HG03139 (cell line): ENCODE measurements at regions not wholly inside any gene's neighbourhood (a gene's known extent, or its start where the extent isn't known, plus 50 kb on each side); places are given as distances from the start of the nearest gene placed in this dataset.

Experiments used
- ATAC-seq: cut with Tn5 transposase; IDR thresholded peaks from one replicate; pipeline ENCODE4 v1.9.1; 2021; ENCODE audit not compliant: unreplicated experiment

- no peak for ATAC-seq
These were observed 114.0 kb downstream of the NSG2 start for GRCh38 chr5:174159327-174160114.

DNA sequence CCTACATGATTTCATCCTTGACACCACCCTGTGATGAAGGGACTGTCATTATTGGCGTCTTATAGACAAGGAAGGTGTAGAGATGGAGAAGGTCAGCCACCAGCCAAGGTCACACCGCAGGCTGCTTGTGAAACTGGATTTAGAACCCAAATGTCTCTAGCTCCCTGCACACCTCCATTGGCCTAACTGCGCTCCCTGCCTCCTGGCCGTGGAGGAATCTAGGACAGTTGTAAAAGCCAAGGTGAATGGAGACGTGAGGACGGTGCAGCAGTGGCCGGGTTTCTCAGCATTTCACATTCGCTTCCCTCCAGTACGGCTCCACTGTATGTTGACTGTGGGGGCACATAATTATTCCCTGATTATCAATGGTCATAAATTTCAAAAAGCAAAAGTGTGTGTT lies 119.9 kb downstream of the NSG2 start:
- no peak for ATAC-seq

GRCh38 chr5:174166231-174167079 lies 120.9 kb downstream of the NSG2 start:
- no peak for ATAC-seq

GRCh38 chr5:174167080-174167910 lies 121.8 kb downstream of the NSG2 start:
- ATAC-seq = no peak

DNA sequence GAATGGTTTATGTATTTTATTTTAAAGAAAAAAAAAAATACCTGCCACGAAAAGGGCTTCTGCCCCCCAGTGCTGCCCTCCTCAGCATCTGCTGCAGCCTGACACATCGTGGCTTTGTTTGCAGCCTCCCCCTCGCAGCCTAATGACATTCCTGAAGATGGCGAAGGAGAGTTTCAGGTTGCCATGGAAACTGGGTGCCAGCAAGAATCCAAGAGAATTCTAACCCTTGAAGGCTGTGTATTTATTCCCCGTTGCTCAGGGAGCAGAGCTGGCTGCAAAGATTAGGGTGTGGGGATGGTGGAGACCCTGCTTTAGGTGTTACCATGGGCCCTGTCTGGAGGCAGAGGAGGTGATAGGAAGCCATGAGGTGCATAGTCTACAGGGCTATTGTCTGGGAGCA lies 126.6 kb downstream of the NSG2 start:
- ATAC-seq = no peak

- ATAC-seq = no peak
These were observed 127.1 kb downstream of the NSG2 start for GRCh38 chr5:174172566-174172965.

DNA sequence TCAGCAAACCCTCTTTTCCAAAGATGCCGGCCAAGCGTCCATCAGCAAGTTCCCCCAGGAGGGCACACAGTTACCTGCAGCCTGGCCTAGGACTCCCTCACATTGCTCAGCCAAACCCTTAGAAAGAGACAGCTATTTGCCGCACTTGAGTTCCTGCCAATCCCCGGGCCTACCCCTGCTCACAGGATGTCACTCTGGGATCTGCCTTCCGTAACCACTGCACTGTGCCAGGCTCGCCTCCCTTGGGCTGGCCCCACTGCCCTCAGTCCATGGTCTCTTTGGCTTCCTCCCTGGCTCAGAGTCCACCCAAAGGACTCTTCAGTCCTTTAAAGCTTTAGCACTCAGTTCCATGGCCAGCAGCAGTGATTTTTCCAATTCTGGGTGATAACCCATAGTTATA lies 128.3 kb downstream of the NSG2 start:
- no peak for ATAC-seq

DNA sequence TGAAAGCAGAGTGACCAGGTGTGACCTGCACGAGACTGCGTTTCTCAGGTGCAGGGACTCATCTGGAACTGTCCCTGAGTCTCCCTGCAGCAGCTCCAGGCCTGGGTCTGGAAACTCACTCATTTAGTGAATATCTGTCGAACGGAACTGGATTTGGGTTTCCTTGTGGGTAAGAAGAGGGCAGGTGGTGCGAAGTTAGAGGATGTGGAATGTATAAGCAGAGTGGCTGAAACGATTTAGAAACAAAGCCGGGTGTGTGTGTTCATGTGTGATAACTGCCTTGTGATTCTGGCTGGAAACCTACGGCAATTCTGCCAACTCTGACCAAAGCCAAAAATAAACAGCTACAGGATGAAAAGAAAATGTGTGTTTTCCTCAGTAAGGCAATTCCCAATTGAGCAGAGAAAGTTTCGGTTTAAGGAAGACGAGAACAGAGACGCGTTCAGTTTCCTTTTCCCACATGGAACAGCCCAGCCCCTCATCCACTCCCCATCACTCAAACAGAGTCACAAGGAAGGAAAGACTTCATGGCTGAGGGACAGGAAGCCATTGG lies 130.3 kb downstream of the NSG2 start:
- no peak for ATAC-seq

DNA sequence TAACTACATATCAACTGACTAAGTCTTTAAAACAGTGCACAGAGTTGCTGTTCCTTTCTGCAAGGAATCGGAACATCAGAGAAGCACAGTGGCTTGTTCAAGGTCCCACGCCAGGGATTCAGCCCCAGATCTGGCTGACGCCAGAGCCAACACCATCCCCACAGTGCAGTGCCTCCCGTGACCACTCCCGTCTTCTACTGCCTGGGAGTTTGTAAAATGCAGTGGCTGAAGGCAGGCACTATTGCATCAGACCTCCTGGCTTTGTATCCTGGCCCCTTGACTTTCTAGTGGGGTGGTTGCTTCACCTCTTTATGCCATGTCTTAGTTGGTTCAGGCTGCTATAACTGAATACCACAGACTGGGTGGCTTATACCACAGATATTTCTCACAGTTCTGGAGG lies 131.0 kb downstream of the NSG2 start:
- no peak for ATAC-seq

DNA sequence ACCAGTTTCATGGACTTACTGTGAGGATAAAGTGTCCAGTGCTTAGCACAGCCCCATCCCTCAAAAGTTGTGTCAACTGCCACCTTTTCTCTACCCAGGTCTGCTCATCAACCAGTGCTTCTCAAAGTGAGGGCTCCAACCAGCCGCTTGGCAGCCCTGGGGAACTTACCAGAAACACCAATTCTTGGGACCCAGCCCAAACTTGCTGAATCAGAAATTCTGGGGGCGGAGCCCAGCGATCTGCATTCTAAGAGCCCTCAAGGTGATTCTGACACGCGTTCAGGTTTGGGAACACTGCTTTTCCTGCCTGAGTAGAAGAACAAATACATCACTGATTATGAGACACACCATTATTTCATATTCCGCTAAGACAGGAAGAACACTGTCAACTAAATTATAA lies 132.0 kb downstream of the NSG2 start:
- no peak for ATAC-seq

DNA sequence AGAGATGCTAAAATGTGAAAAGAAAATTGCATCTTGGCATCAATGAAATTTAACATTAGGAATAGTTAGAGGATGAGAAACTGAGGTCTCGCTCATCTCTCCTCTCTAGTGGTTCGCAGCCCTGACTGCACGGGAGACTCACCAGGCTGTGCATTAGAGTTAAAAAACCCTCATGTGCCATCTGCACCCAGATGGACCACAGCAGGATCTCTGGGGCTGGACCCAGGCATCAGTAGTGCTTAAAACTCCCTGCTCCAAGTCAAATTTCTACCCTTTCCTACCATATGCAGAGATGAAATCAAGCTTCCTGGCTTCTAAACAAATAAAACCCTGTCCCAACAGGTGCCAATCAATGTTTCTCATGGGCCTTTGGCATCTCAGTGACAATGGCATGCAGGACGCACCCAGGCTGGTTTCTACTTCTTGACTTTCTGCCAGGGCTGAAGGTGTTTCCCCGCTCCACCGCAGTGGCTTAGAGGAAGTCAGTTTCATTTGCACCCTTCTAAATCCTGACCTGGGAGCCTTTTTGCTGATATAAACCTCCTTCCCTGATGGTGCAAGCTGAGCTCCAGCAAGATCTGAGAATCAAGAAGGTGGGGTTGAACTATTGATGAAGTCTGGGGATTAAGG lies 132.6 kb downstream of the NSG2 start:
- ATAC-seq = no peak

DNA sequence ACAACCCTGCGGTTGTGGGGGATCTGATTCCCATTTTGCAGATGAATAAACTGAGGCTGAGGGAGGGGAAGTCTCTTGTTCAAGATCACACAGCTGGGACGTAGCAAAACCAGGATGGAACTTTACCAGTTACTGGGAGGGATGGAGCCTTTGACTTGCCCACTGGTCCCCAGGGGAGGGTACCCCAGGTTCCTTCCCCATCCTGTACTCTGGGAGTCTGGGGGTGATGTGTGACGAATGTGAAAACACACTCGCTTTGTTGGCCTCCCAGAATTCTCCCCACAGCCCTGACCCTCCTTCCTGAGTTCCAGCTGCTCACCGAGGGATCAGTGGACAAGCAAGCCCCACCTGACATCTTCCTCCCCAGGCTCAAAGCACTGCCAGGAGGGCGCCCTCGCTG lies 135.1 kb downstream of the NSG2 start:
- no peak for ATAC-seq

DNA sequence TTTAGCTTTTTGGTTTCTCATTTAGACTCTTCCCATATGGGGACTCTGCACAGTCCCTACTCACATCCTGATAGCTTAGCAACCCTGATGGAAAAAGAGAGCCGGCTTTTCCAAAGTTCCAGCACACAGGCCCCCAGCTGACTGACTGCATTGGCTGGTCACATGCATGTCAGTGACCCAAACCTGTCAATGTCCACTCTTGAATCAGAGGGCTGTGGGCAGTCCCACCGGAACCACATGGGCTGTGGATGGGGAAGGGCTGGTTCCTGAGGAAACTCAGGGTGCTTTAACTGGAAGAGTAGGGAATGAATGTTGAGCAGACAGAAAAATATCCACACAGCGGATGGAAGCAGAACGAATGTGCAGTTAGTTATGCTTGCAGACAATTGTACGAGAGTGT lies 136.6 kb downstream of the NSG2 start:
- ATAC-seq = no peak

DNA sequence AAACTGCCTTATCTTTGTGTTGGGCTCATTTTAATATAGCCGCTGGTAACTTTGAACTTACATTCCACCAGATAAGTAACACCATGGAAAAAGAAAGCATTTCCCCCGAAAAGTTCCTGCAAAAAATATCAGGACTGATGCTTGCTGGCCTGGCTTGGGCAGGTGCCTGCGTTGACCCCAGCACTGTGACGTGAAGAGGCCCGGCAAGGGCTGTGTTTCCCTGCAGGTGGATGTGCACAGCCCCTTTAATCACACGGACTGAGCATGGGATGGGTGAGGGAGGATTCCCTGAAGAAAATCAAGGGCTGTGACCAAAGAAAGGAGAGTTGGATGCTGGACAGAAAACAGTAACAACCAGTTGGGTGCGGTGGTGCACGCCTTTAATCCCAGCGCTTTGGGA lies 138.2 kb downstream of the NSG2 start:
- ATAC-seq = no peak

DNA sequence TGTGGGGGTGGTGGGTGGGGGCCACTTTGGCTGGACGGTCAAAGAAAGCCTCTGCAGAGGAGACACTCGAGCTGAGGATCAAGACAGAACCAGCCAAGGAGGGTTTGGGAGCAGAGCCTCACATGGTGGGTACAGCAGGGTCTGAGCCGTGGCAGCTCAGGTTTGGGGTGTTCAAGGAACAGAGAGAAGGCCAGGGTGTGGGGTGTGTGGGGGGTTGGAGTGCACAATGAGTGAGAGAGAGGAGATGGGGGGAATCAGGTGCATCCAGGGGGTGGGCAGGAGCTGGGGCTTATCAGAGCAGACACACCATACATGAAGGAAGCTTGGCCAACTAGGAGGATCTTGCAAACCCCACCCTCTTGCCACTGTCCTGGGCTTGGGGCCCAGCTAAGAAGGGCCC lies 140.0 kb downstream of the NSG2 start:
- no peak for ATAC-seq

DNA sequence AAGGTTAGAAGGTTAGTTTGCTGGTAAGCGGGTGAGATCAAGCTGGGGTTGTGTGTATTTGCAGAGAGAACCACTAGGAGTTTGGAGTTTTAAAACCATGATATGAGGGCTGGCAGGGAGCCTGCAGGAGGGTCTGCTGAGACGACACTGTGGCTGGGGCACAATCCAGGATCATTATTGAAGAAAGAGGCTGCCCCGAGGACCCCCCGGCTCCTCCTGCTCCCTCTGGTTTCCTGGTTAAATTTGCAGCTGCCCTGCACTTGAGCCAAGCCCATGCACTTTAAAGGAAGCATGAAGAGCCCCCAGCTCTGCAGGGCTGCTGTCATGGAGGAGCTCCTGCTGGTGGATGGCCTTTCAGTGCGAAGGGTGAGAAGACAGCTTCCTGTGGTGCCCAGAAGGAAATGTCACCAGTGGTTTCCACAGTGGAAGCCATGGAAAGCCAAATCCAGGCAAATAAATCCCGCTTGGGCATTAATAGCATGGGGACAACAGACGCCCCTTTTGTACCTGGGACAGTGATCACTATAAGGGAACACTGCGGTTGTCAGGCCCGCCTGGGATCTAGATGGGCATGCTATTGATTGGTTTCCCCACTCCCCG lies 140.7 kb downstream of the NSG2 start:
- no peak for ATAC-seq

GRCh38 chr5:174187001-174187400 lies 141.5 kb downstream of the NSG2 start:
- no peak for ATAC-seq

- ATAC-seq = no peak
These were observed 142.0 kb downstream of the NSG2 start for GRCh38 chr5:174187481-174187880.

GRCh38 chr5:174188295-174188694 lies 142.8 kb downstream of the NSG2 start:
- ATAC-seq = no peak
